Endothelial cell of umbilical vein (primary cell): ENCODE measurements at regions not wholly inside any gene's neighbourhood (a gene's known extent, or its start where the extent isn't known, plus 50 kb on each side); places are given as distances from the start of the nearest gene placed in this dataset.

Experiments
- BruUV-seq: library from RNA; stranded (reverse); fragments of 400-500 nt; replicated peaks from 2 replicates; lab custom pipeline; 2021; lab: Mats Ljungman, UMichigan
- CTCF ChIA-PET: fragments of 300-600, 350-600 bp; sonication (Branson Sonifier 250); formaldehyde crosslinking; loops from one replicate; lab custom pipeline; 2021; ENCODE audit warnings: antibody characterized with exemption, inconsistent platforms; lab: Charles Lee
- POLR2A ChIA-PET: fragments of 300-600, 350-600 bp; sonication (Branson Sonifier 250); formaldehyde crosslinking; loops from one replicate; lab custom pipeline; 2021; ENCODE audit warnings: antibody characterized with exemption, inconsistent platforms; lab: Charles Lee
- DNase-seq: peaks from one replicate; pipeline ENCODE4 v3.0.0-alpha.2; 2011; ENCODE audit warnings: low read depth, low spot score
- FAIRE-seq: peaks from 2 replicates; lab custom pipeline; 2011; peaks lifted over from hg19 to GRCh38; lab: Jason Lieb, UNC
- H2AFZ ChIP-seq: 2 replicates; pipeline ENCODE4 v1.6.0; 2012; ENCODE audit warnings: low read depth, low read length, control low read depth, inconsistent platforms
- H3K27ac ChIP-seq: 2 replicates; pipeline ENCODE4 v1.5.1; 2011; ENCODE audit warnings: low read depth, mild to moderate bottlenecking, control low read depth, low read length, moderate library complexity; ENCODE audit not compliant: insufficient read depth
- H3K27me3 ChIP-seq, 2 experiments: 2 replicates each; pipeline versions ENCODE4 v1.6.0 to v1.6.1; 2011; ENCODE audit warnings: low read length in 2 of 2, mixed read lengths in 1 of 2; ENCODE audit not compliant: control insufficient read depth in 2 of 2, insufficient read depth in 2 of 2
- H3K36me3 ChIP-seq, 2 experiments: 2 replicates in 1 of 2; 3 replicates in 1 of 2; pipeline ENCODE4 v1.5.1; 2011; ENCODE audit warnings: low read length in 2 of 2, mild to moderate bottlenecking in 1 of 2, moderate library complexity in 1 of 2; ENCODE audit not compliant: control insufficient read depth in 2 of 2, insufficient read depth in 2 of 2; ENCODE audit errors: extremely low read depth in 1 of 2
- H3K4me1 ChIP-seq: 3 replicates; pipeline ENCODE4 v1.5.1; 2011; ENCODE audit warnings: mild to moderate bottlenecking, low read length; ENCODE audit not compliant: control insufficient read depth, insufficient read depth; ENCODE audit errors: extremely low read depth
- H3K4me2 ChIP-seq: 2 replicates; pipeline ENCODE4 v1.6.1; 2011; ENCODE audit warnings: low read length, control low read depth, mixed read lengths; ENCODE audit not compliant: insufficient read depth
- H3K4me3 ChIP-seq, 3 experiments: fragments of 200-600 bp in 1 of 3; sonication (generic), shearing (Covaris generic) in 1 of 3; replicated peaks in 1 of 3; 2 replicates each; pipeline ENCODE4 v1.5.1; 2011 to 2016; ENCODE audit warnings: control low read depth in 3 of 3, low read length in 3 of 3, mild to moderate bottlenecking in 2 of 3, inconsistent platforms in 1 of 3, low read depth in 1 of 3, moderate library complexity in 1 of 3; ENCODE audit not compliant: insufficient read depth in 1 of 3
- H3K79me2 ChIP-seq: 2 replicates; pipeline ENCODE4 v1.6.0; 2012; ENCODE audit warnings: low read length, inconsistent platforms; ENCODE audit not compliant: control insufficient read depth, insufficient read depth
- H3K9ac ChIP-seq: replicated peaks from 2 replicates; pipeline ENCODE3; 2011; ENCODE audit warnings: low read length, control low read depth; ENCODE audit not compliant: insufficient read depth; ENCODE audit errors: extremely low read depth
- H3K9me1 ChIP-seq: replicated peaks from 3 replicates; pipeline ENCODE4 v1.6.0; 2011; ENCODE audit warnings: mild to moderate bottlenecking, low read length; ENCODE audit not compliant: control insufficient read depth, insufficient read depth; ENCODE audit errors: extremely low read depth
- H3K9me3 ChIP-seq: replicated peaks from 2 replicates; pipeline ENCODE4 v1.5.1; 2012; ENCODE audit warnings: low read length, inconsistent platforms; ENCODE audit not compliant: control insufficient read depth, insufficient read depth
- H4K20me1 ChIP-seq: replicated peaks from 2 replicates; pipeline ENCODE3; 2011; ENCODE audit warnings: mild to moderate bottlenecking, low read length; ENCODE audit not compliant: control insufficient read depth, insufficient read depth; ENCODE audit errors: extremely low read depth
- CTCF ChIP-seq, 2 donors: IDR thresholded peaks; 1 replicate in 1 of 2; 2 replicates in 1 of 2; pipeline ENCODE4 v1.5.1; 2011; ENCODE audit warnings: low read length in 2 of 2, mild to moderate bottlenecking in 2 of 2, moderate library complexity in 2 of 2, control low read depth in 1 of 2, inconsistent platforms in 1 of 2, low read depth in 1 of 2; ENCODE audit not compliant: insufficient read depth in 1 of 2; ENCODE audit errors: extremely low read depth in 1 of 2
- EZH2 ChIP-seq: IDR thresholded peaks from 2 replicates; pipeline ENCODE4 v1.6.1; 2012; ENCODE audit warnings: borderline replicate concordance, low read depth, mild to moderate bottlenecking, moderate library complexity, low read length, inconsistent platforms; ENCODE audit not compliant: severe bottlenecking
- FOS ChIP-seq: IDR thresholded peaks from 2 replicates; pipeline ENCODE4 v1.6.1; 2011; ENCODE audit warnings: mild to moderate bottlenecking, low read length, moderate library complexity, borderline replicate concordance; ENCODE audit not compliant: insufficient read depth
- GATA2 ChIP-seq: IDR thresholded peaks from 2 replicates; pipeline ENCODE4 v1.7.0; 2011; ENCODE audit warnings: low read depth, mild to moderate bottlenecking, moderate library complexity, mixed read lengths, low read length; ENCODE audit not compliant: insufficient read length, insufficient read depth
- JUN ChIP-seq: IDR thresholded peaks from 2 replicates; pipeline ENCODE4 v1.6.1; 2011; ENCODE audit warnings: borderline replicate concordance, low read depth; ENCODE audit not compliant: insufficient read length, insufficient read depth
- MAX ChIP-seq: IDR thresholded peaks from 2 replicates; pipeline ENCODE4 v1.6.1; 2011; ENCODE audit not compliant: insufficient read depth, insufficient read length
- MYC ChIP-seq: IDR thresholded peaks from one replicate; pipeline ENCODE4 v1.6.1; 2011; ENCODE audit warnings: mild to moderate bottlenecking, low read depth, low read length
- POLR2A ChIP-seq: IDR thresholded peaks from 2 replicates; pipeline ENCODE4 v1.6.1; 2012; ENCODE audit warnings: low read depth, mild to moderate bottlenecking, control low read depth, low read length
- POLR2AphosphoS5 ChIP-seq: IDR thresholded peaks from 2 replicates; pipeline ENCODE4 v1.6.1; 2012; ENCODE audit warnings: low read depth, mild to moderate bottlenecking, control low read depth, low read length, moderate library complexity; ENCODE audit not compliant: insufficient read depth
- dilution Hi-C: fragments of 300-500 bp; cut with MboI; formaldehyde crosslinking; loops from one replicate; pipeline ENCODE4 v1.15.0; 2019; ENCODE audit warnings: low sequenced_read_pairs; ENCODE audit not compliant: extremely low pct_ligation_motif_present
- intact Hi-C: fragments of 100-400 bp; cut with micrococcal nuclease; formaldehyde crosslinking; loops from one replicate; pipeline ENCODE4 v1.10.0; 2022

- Histone ChIP-seq H3K9ac (no peak overlapping the region), H3K9me1 (no peaks in the 10 kb centered on the region), H3K9me3 (no peaks in the 10 kb centered on the region), H3K4me1 (no peaks in the 10 kb centered on the region), H3K4me3 (no peak overlapping the region), H2AFZ (no peak overlapping the region), H4K20me1 (no peaks in the 10 kb centered on the region), H3K27ac (no peak overlapping the region), H3K4me2 (no peak overlapping the region), H3K36me3 (no peaks in the 10 kb centered on the region), H3K27me3 (no peaks in the 10 kb centered on the region), H3K79me2 (no peaks in the 10 kb centered on the region)
- DNase-seq (no peak), FAIRE-seq (no peak)
- POLR2A ChIA-PET, result no interaction called here
- CTCF ChIA-PET, result no interaction called here
- no peak for TF ChIP-seq JUN
- no peak for TF ChIP-seq GATA2
- no peak for TF ChIP-seq MAX
- TF ChIP-seq EZH2, result no peak
- no peak for TF ChIP-seq MYC
- no TSS peak for BruUV-seq
- intact Hi-C loops, result no loop called here
- dilution Hi-C loops, result no loop called here
Observed at GRCh38 chr16:54627616-54628015, 303.0 kb upstream of the IRX5 start.

GRCh38 chr16:54623636-54624035 is 307.0 kb upstream of the IRX5 start:
- Histone ChIP-seq H3K9me3 (no peaks in the 10 kb centered on the region), H3K9ac (no peak overlapping the region), H3K36me3 (no peaks in the 10 kb centered on the region), H3K79me2 (no peaks in the 10 kb centered on the region), H3K4me3 (no peak overlapping the region), H3K9me1 (no peaks in the 10 kb centered on the region), H3K27me3 (no peaks in the 10 kb centered on the region), H3K27ac (no peak overlapping the region), H2AFZ (no peak overlapping the region), H4K20me1 (no peaks in the 10 kb centered on the region), H3K4me2 (no peak overlapping the region), H3K4me1 (no peaks in the 10 kb centered on the region)
- BruUV-seq, result no TSS peak
- no peak for TF ChIP-seq GATA2
- TF ChIP-seq EZH2, result no peak
- TF ChIP-seq POLR2AphosphoS5, result no peak
- no peak for TF ChIP-seq POLR2A
- TF ChIP-seq JUN, result no peak
- no peak for TF ChIP-seq MYC
- TF ChIP-seq CTCF (IDR thresholded peaks at IDR 0.05; ENCODE audit: extremely low read depth in 1 of 2, insufficient read depth in 1 of 2, low read depth in 1 of 2, low read length in 2 of 2), result no peak
- no peak for TF ChIP-seq FOS
- no peak for TF ChIP-seq MAX
- POLR2A ChIA-PET, result no interaction called here
- dilution Hi-C loops (no loop called here), intact Hi-C loops (no loop called here)
- FAIRE-seq (no peak), DNase-seq (no peak)
- CTCF ChIA-PET, result no interaction called here
